ENCODE measurements at regions not wholly inside any gene's neighbourhood (a gene's known extent, or its start where the extent isn't known, plus 50 kb on each side); places are given as distances from the start of the nearest gene placed in this dataset.

- ATAC-seq: no peak
- POLR2A ChIA-PET: no interaction called here
Observed at GRCh38 chr22:22730655-22731373, 86.4 kb downstream of the GGTLC2 start.

GRCh38 chr22:22731374-22731676, 86.9 kb downstream of the GGTLC2 start:
- WGBS (ENCODE audit: low lambda C conversion rate): 0% methylated on average over 1 of the region's 4 CpGs
- POLR2A ChIA-PET: no interaction called here

More at GRCh38 chr22:22730655-22731373, 86.4 kb downstream of the GGTLC2 start:
- Histone ChIP-seq H3K27me3 (ENCODE audit: control insufficient read depth in 1 of 2, insufficient read depth in 2 of 2, low read length in 2 of 2) (peaks cover 0 to 26% of the 10 kb centered on the region in 2 experiments; a peak in 3 of 5 replicates), H3K36me3 (replicated peaks in 1 of 2; ENCODE audit: control insufficient read depth in 1 of 2, insufficient read depth in 2 of 2, low read length in 2 of 2) (no peaks in the 10 kb centered on the region), H3K4me1 (ENCODE audit: insufficient read depth, low read length) (no peaks in the 10 kb centered on the region), H3K9ac (ENCODE audit: insufficient read depth, low read depth, low read length) (no peak overlapping the region), H3K4me2 (ENCODE audit: low read depth, low read length) (no peak overlapping the region), H3K79me2 (ENCODE audit: insufficient read depth, low read length) (no peaks in the 10 kb centered on the region), H2AFZ (ENCODE audit: low read length) (no peak overlapping the region), H4K20me1 (ENCODE audit: insufficient read depth, low read length) (no peaks in the 10 kb centered on the region), H3K27ac (ENCODE audit: extremely low read length, insufficient read depth, low read length) (no peak overlapping the region), H3K4me3 (replicated peaks in 1 of 3; ENCODE audit: insufficient read depth in 1 of 3, low read depth in 2 of 3, low read length in 3 of 3) (no peak overlapping the region), H3K9me3 (ENCODE audit: low read length) (no peaks in the 10 kb centered on the region)
- intact Hi-C loops (cut with micrococcal nuclease; ENCODE audit: unreplicated experiment): no loop called here
- CTCF ChIA-PET (ENCODE audit: low intra/inter-chr PET ratio, low total read pairs): no interaction called here
- TF ChIP-seq ATAD3A (CRISPR knock-in tag; IDR thresholded peaks at IDR 0.05) (no peak), MAFF (IDR thresholded peaks at IDR 0.05; ENCODE audit: low read depth, low read length) (0 out of 2 replicates have a peak, but pooled peaks have one; percentile 3)
- no peak for FAIRE-seq
- in situ Hi-C loops (cut with HindIII; ENCODE audit: extremely low pct_ligation_motif_present, low pct_unique_long_range_greater_than_20kb): no loop called here
- BruUV-seq (replicated peaks): no TSS peak
- 28% methylated on average over 2 of the region's 9 CpGs for WGBS (ENCODE audit: low lambda C conversion rate)
- no peak for DNase-seq (ENCODE audit: low spot score)

More at GRCh38 chr22:22731374-22731676, 86.9 kb downstream of the GGTLC2 start:
- H3K4me1 ChIP-seq (ENCODE audit: insufficient read depth, low read length): no peaks in the 10 kb centered on the region
- H3K27ac ChIP-seq (ENCODE audit: extremely low read length, insufficient read depth, low read length): no peak overlapping the region
- H3K36me3 ChIP-seq (replicated peaks in 1 of 2; ENCODE audit: control insufficient read depth in 1 of 2, insufficient read depth in 2 of 2, low read length in 2 of 2): no peaks in the 10 kb centered on the region
- H4K20me1 ChIP-seq (ENCODE audit: insufficient read depth, low read length): no peaks in the 10 kb centered on the region
- H3K27me3 ChIP-seq (ENCODE audit: control insufficient read depth in 1 of 2, insufficient read depth in 2 of 2, low read length in 2 of 2): peaks cover 0 to 26% of the 10 kb centered on the region in 2 experiments; a peak in 3 of 5 replicates
- H3K9me3 ChIP-seq (ENCODE audit: low read length): no peaks in the 10 kb centered on the region
- intact Hi-C loops (cut with micrococcal nuclease; ENCODE audit: unreplicated experiment): no loop called here
- CTCF ChIA-PET (ENCODE audit: low intra/inter-chr PET ratio, low total read pairs): no interaction called here
- ATAC-seq (no peak), DNase-seq (ENCODE audit: low spot score) (no peak), FAIRE-seq (no peak)
- H3K4me3 ChIP-seq (replicated peaks in 1 of 3; ENCODE audit: insufficient read depth in 1 of 3, low read depth in 2 of 3, low read length in 3 of 3): no peak overlapping the region
- no peaks in the 10 kb centered on the region for H3K79me2 ChIP-seq (ENCODE audit: insufficient read depth, low read length)
- no peak overlapping the region for H3K4me2 ChIP-seq (ENCODE audit: low read depth, low read length)
- in situ Hi-C loops (cut with HindIII; ENCODE audit: extremely low pct_ligation_motif_present, low pct_unique_long_range_greater_than_20kb): no loop called here
- no TSS peak for BruUV-seq (replicated peaks)
- H3K9ac ChIP-seq (ENCODE audit: insufficient read depth, low read depth, low read length): no peak overlapping the region
- no peak for TF ChIP-seq MAX (IDR thresholded peaks at IDR 0.05)
- no peak for TF ChIP-seq REXO4 (CRISPR knock-in tag; IDR thresholded peaks at IDR 0.05; ENCODE audit: borderline replicate concordance)
- TF ChIP-seq CHCHD3 (CRISPR knock-in tag; IDR thresholded peaks at IDR 0.05): no peak
- TF ChIP-seq CSRNP1 (CRISPR knock-in tag; IDR thresholded peaks at IDR 0.05): no peak
- no peak for TF ChIP-seq ZNF790 (CRISPR knock-in tag; IDR thresholded peaks at IDR 0.05; ENCODE audit: borderline replicate concordance)
- no peak for TF ChIP-seq KLF11 (CRISPR knock-in tag; IDR thresholded peaks at IDR 0.05)
- TF ChIP-seq, protein P1, sequence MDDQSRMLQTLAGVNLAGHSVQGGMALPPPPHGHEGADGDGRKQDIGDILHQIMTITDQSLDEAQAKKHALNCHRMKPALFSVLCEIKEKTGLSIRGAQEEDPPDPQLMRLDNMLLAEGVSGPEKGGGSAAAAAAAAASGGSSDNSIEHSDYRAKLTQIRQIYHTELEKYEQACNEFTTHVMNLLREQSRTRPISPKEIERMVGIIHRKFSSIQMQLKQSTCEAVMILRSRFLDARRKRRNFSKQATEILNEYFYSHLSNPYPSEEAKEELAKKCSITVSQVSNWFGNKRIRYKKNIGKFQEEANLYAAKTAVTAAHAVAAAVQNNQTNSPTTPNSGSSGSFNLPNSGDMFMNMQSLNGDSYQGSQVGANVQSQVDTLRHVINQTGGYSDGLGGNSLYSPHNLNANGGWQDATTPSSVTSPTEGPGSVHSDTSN (CRISPR knock-in tag; IDR thresholded peaks at IDR 0.05; ENCODE audit: borderline replicate concordance): no peak
- TF ChIP-seq ZNF260 (CRISPR knock-in tag; IDR thresholded peaks at IDR 0.05; ENCODE audit: borderline replicate concordance, low read depth): no peak
- no peak for TF ChIP-seq ELF1 (CRISPR knock-in tag; IDR thresholded peaks at IDR 0.05)
- TF ChIP-seq PPARG (CRISPR knock-in tag; conservative IDR thresholded peaks at IDR 0.05): no peak
- no peak for TF ChIP-seq KLF15 (CRISPR knock-in tag; IDR thresholded peaks at IDR 0.05; ENCODE audit: borderline replicate concordance)
- TF ChIP-seq ZNF746 (CRISPR knock-in tag; IDR thresholded peaks at IDR 0.05): no peak
- TF ChIP-seq ZNF891 (CRISPR knock-in tag; IDR thresholded peaks at IDR 0.05): no peak
- no peak overlapping the region for H2AFZ ChIP-seq (ENCODE audit: low read length)

All from HepG2 (cell line).